Stimulated activated CD4-positive, alpha-beta T cell treated with anti-CD3 and anti-CD28 coated beads, Interleukin-15, amount 100 ng/mL, for 24 hours (primary cell): ENCODE measurements at regions not wholly inside any gene's neighbourhood (a gene's known extent, or its start where the extent isn't known, plus 50 kb on each side); places are given as distances from the start of the nearest gene placed in this dataset.

ENCODE experiments used
- DNase-seq: peaks from one replicate; pipeline ENCODE4 v3.0.0-alpha.2; 2020

- no peak for DNase-seq
Observed at GRCh38 chr3:87041191-87041590, 50.2 kb upstream of the VGLL3 start.
